Lung (tissue), 11 donors: ENCODE measurements at regions not wholly inside any gene's neighbourhood (a gene's known extent, or its start where the extent isn't known, plus 50 kb on each side); places are given as distances from the start of the nearest gene placed in this dataset.

Experiments used
- ATAC-seq: fragments of 200-7000 bp; cut with Tn5 transposase; one replicate; pipeline ENCODE4 v1.9.1; 2020; ENCODE audit warnings: moderate number of reproducible peaks; ENCODE audit not compliant: insufficient read depth, low FRiP score
- DNase-seq, 3 donors: peaks; one replicate each; pipeline ENCODE4 v3.0.0-alpha.2; 2013 to 2017
- H3K27ac ChIP-seq, 2 donors: one replicate each; pipeline ENCODE4 v1.5.1; 2013; ENCODE audit warnings: mild to moderate bottlenecking in 2 of 2, moderate library complexity in 2 of 2, control low read depth in 1 of 2, inconsistent platforms in 1 of 2, low read depth in 1 of 2, low read length in 1 of 2
- H3K27me3 ChIP-seq, 3 donors: one replicate each; pipeline ENCODE4 v1.5.1; 2013; ENCODE audit warnings: low read length in 2 of 3; ENCODE audit not compliant: control insufficient read depth in 3 of 3, insufficient read depth in 3 of 3
- H3K36me3 ChIP-seq, 4 donors: one replicate each; pipeline ENCODE4 v1.5.1; 2013; ENCODE audit warnings: low read length in 4 of 4, mild to moderate bottlenecking in 1 of 4, moderate library complexity in 1 of 4; ENCODE audit not compliant: control insufficient read depth in 4 of 4, insufficient read depth in 4 of 4
- H3K4me1 ChIP-seq, 5 donors: one replicate each; pipeline ENCODE4 v1.5.1; 2013; ENCODE audit warnings: low read length in 5 of 5, mild to moderate bottlenecking in 2 of 5, moderate library complexity in 1 of 5; ENCODE audit not compliant: control insufficient read depth in 5 of 5, insufficient read depth in 5 of 5
- H3K4me3 ChIP-seq: one replicate; pipeline ENCODE4 v1.5.1; 2013; ENCODE audit warnings: mild to moderate bottlenecking, control low read depth, moderate library complexity
- H3K9ac ChIP-seq, 2 donors: one replicate each; pipeline ENCODE4 v1.5.1; 2013; ENCODE audit warnings: low read length in 2 of 2, control low read depth in 1 of 2; ENCODE audit not compliant: insufficient read depth in 1 of 2
- H3K9me3 ChIP-seq, 4 donors: one replicate each; pipeline ENCODE4 v1.5.1; 2013; ENCODE audit warnings: low read length in 3 of 4, mild to moderate bottlenecking in 1 of 4, moderate library complexity in 1 of 4; ENCODE audit not compliant: control insufficient read depth in 4 of 4, insufficient read depth in 3 of 4
- CTCF ChIP-seq: IDR thresholded peaks from 2 replicates; pipeline ENCODE4 v1.5.1; 2012; ENCODE audit warnings: mild to moderate bottlenecking; ENCODE audit errors: control extremely low read depth, extremely low read depth
- WGBS, 2 donors: extraction: QIAGEN DNeasy Blood & Tissue Kit; methylation state at CpG; one replicate each; pipeline ENCODE4 v1.1.7; 2013; 5-methylcytosine and 5-hydroxymethylcytosine counted together
- donor health status: control.
- donor health status: control.
- donor health status: Bipolar disorder and iron deficiency.
- donor health status: healthy.
- donor health status: DM: yes; HTN: yes; CAD: no.

- Histone ChIP-seq H3K36me3 (no peaks in the 10 kb centered on the region), H3K9me3 (no peaks in the 10 kb centered on the region), H3K4me3 (no peak overlapping the region), H3K4me1 (peaks cover 0 to 15% (median 5%) of the 10 kb centered on the region in 5 donors), H3K27me3 (no peaks in the 10 kb centered on the region), H3K27ac (no peak overlapping the region), H3K9ac (no peak overlapping the region)
- 59 to 61% methylated on average over 4 of the region's 4 CpGs for WGBS, 2 donors
- TF ChIP-seq CTCF = no peak
- ATAC-seq (no peak), DNase-seq (no peak)
Measured at GRCh38 chr2:237181844-237182243, 96.2 kb downstream of the COPS8 start.

DNA sequence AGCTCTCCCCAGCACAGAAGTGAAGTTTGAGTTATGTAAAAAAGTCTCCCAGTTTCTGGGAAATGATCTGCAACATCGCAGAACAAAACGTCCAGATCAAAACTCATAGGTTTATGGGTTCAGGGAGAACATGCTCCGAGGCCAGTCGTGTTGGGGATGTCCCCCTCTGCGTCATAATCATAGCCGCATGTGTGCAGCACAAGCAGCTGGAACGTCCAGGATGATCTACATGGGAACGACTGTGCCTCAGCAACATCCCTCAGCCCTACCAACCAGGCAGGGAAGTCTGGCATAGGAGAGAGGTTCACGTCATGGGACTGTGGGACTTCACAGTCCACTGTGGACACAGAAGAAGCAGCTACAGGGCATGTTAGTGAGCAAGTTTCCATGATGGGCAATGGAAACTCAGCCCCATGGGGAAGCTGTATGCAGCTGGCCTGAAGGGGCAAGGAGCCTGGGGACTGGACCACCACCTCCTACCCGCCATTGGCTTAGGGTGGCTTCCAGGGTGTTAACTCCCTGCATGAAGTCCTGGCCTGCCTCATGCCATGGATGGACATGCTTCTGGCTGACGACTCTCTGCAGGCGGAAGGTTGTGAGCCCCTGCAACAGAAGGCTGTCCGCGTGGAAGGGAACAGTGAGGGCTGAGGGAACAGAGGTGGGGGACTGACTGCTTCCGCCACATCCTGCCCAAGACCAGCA is 96.9 kb downstream of the COPS8 start:
- Histone ChIP-seq H3K27ac (no peak overlapping the region), H3K4me1 (peaks cover 0 to 15% (median 5%) of the 10 kb centered on the region in 5 donors), H3K27me3 (no peaks in the 10 kb centered on the region), H3K36me3 (no peaks in the 10 kb centered on the region), H3K9ac (no peak overlapping the region), H3K4me3 (no peak overlapping the region), H3K9me3 (no peaks in the 10 kb centered on the region)
- WGBS, 2 donors = 83 to 91% methylated on average over 15 of the region's 15 CpGs
- DNase-seq (no peak), ATAC-seq (no peak)
- no peak for TF ChIP-seq CTCF

GRCh38 chr2:237184192-237184918 is 98.7 kb downstream of the COPS8 start:
- Histone ChIP-seq H3K36me3 (no peaks in the 10 kb centered on the region), H3K27ac (no peak overlapping the region), H3K9ac (no peak overlapping the region), H3K9me3 (no peaks in the 10 kb centered on the region), H3K27me3 (no peaks in the 10 kb centered on the region), H3K4me1 (peaks cover 0 to 15% (median 5%) of the 10 kb centered on the region in 5 donors), H3K4me3 (no peak overlapping the region)
- no peak for TF ChIP-seq CTCF
- ATAC-seq (no peak), DNase-seq (no peak)
- WGBS, 2 donors = 85 to 90% methylated on average over 14 of the region's 14 CpGs
